Activated CD4-positive, alpha-beta T cell treated with anti-CD3 and anti-CD28 coated beads, Interleukin-2, amount 10 ng/mL, durations not matched to agents 24 days and 14 days (primary cell): ENCODE measurements at regions not wholly inside any gene's neighbourhood (a gene's known extent, or its start where the extent isn't known, plus 50 kb on each side); places are given as distances from the start of the nearest gene placed in this dataset.

Experiments
- DNase-seq: peaks from one replicate; pipeline ENCODE4 v3.0.0; 2022
- H3K27ac Mint-ChIP-seq: one replicate; pipeline ENCODE4 v1.8.0; 2022; ENCODE audit warnings: mild to moderate bottlenecking, mixed read lengths
- H3K27me3 Mint-ChIP-seq: one replicate; pipeline ENCODE4 v1.8.0; 2022; ENCODE audit warnings: mixed read lengths
- H3K36me3 Mint-ChIP-seq: one replicate; pipeline ENCODE4 v1.8.0; 2022; ENCODE audit warnings: low read depth, mild to moderate bottlenecking, mixed read lengths
- H3K4me1 Mint-ChIP-seq: one replicate; pipeline ENCODE4 v1.8.0; 2021; ENCODE audit warnings: mixed read lengths
- H3K4me3 Mint-ChIP-seq: one replicate; pipeline ENCODE4 v1.8.0; 2022; ENCODE audit warnings: mild to moderate bottlenecking, moderate library complexity, mixed read lengths
- H3K9me3 Mint-ChIP-seq: one replicate; pipeline ENCODE4 v1.8.0; 2021; ENCODE audit warnings: mixed read lengths
- intact Hi-C: fragments of 100-400 bp; cut with micrococcal nuclease; formaldehyde crosslinking; loops from one replicate; pipeline ENCODE4 v1.15.1; 2023

DNA sequence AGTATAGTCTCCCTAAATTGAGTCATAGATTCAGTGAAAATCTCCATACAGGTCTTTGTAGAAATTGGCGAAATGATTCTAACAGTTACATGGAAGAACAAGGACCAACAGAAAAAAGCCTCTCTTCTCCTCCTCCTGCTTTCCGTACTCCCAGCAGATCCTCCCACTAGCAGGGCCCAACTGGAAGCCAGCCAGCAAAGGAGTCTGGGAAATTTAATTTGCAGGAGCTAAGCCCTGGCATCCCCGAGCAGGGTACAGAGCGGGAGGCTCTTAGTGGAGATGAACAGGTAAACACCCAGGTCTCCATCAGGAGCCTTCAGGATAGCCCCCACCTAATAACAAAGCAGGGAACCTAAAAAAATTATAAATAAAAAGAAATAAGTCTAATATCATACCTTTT, 1473.8 kb downstream of the TBC1D22A start:
- no peaks in the 10 kb centered on the region for H3K36me3 Mint-ChIP-seq

DNA sequence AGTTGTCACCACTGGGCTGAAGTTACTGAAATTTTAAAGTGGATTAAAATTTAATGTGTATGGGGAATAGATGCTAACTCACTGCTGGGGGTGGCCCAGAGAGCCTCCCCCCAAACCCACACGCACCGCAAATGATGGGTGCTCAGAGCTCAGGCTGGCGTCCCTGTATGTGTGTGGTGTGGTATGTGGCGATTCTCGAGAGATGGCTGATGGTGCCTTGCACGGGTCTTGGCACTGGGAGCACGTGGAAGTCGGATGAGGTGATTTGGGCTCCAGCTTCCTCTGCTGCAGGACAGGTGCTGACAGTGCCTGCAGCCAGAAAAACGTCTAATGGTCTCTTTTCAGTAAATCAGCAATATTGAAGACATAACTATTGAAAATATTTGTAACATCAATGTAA, 1473.3 kb downstream of the TBC1D22A start:
- no peaks in the 10 kb centered on the region for H3K27me3 Mint-ChIP-seq
- no peaks in the 10 kb centered on the region for H3K36me3 Mint-ChIP-seq
- no peaks in the 10 kb centered on the region for H3K4me1 Mint-ChIP-seq
- DNase-seq = no peak
- no peak overlapping the region for H3K27ac Mint-ChIP-seq
- peaks cover 12% of the 10 kb centered on the region for H3K9me3 Mint-ChIP-seq
- intact Hi-C loops = no loop called here
- no peak overlapping the region for H3K4me3 Mint-ChIP-seq

More for the DNA sequence above, 1473.8 kb downstream of the TBC1D22A start:
- Mint-ChIP-seq H3K27ac (no peak overlapping the region), H3K9me3 (peaks cover 12% of the 10 kb centered on the region), H3K4me1 (no peaks in the 10 kb centered on the region), H3K27me3 (no peaks in the 10 kb centered on the region), H3K4me3 (no peak overlapping the region)
- intact Hi-C loops = no loop called here
- DNase-seq = no peak

DNA sequence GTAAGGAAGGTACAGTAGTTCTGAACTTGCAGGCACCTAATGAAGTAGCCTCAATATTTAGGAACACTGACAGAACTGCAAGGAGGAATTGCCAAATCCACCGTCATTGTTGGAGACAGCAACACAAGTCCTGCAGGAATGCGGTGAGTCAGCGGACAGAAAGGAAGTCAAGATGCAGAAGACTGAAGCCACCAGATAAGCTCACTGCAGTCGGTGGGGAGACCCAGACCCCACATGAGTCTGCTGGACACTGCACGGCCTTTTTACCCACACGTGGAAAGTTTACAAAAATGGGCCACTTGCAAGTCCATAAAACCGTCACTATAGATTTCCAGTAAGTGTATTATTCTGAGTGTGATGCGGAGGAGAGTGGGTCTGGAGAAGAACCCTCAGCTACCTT, 1471.6 kb downstream of the TBC1D22A start:
- no peak overlapping the region for H3K4me3 Mint-ChIP-seq
- no peak for DNase-seq
- intact Hi-C loops = no loop called here
- no peak overlapping the region for H3K27ac Mint-ChIP-seq
- no peaks in the 10 kb centered on the region for H3K27me3 Mint-ChIP-seq
- H3K36me3 Mint-ChIP-seq = no peaks in the 10 kb centered on the region
- H3K4me1 Mint-ChIP-seq = no peaks in the 10 kb centered on the region
- peaks cover 12% of the 10 kb centered on the region for H3K9me3 Mint-ChIP-seq

DNA sequence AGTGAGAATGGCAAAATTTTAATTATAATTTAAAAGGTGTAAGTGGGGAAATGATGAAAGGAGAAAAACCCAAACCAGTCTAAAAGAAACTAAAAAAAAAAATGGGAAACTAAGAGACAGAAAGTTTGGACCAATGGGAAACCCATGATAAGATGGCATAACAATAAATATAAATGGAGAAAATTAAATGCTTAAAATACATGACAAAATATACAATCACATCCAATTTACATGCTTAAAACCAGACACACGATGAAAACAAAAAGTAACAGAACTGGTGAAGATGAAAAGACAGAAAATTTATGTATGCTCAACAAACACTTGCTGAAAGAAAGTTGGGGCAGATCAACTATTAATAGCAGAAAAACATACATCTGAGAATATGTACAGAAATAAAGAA, 1471.1 kb downstream of the TBC1D22A start:
- H3K4me1 Mint-ChIP-seq = no peaks in the 10 kb centered on the region
- H3K4me3 Mint-ChIP-seq = no peak overlapping the region
- intact Hi-C loops = no loop called here
- no peaks in the 10 kb centered on the region for H3K27me3 Mint-ChIP-seq
- no peaks in the 10 kb centered on the region for H3K36me3 Mint-ChIP-seq
- no peak overlapping the region for H3K27ac Mint-ChIP-seq
- peaks cover 12% of the 10 kb centered on the region for H3K9me3 Mint-ChIP-seq
- no peak for DNase-seq

DNA sequence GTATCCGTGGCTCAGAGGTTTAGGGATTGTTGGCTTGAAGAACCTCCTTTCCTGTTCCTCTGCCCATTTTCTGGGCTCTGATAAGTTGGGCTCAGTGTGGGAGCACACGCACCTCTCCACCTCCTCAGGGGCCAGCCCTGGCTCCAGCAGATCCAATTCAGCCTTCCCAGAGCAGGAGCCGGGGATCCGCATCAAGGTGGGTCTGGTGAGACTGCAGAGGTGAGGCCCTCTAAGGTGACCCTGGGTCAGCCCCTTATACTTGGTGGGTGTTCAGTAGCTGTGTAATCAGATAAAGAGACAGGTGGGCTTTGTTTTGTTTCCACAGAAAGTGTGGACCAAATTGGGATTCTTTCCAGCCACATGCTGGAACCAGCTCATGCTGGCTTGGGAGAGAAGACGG, 1466.0 kb downstream of the TBC1D22A start:
- H3K4me1 Mint-ChIP-seq = no peaks in the 10 kb centered on the region
- H3K4me3 Mint-ChIP-seq = no peak overlapping the region
- DNase-seq = no peak
- peaks cover 7% of the 10 kb centered on the region for H3K9me3 Mint-ChIP-seq
- intact Hi-C loops = no loop called here
- no peaks in the 10 kb centered on the region for H3K27me3 Mint-ChIP-seq
- no peaks in the 10 kb centered on the region for H3K36me3 Mint-ChIP-seq
- H3K27ac Mint-ChIP-seq = no peak overlapping the region

DNA sequence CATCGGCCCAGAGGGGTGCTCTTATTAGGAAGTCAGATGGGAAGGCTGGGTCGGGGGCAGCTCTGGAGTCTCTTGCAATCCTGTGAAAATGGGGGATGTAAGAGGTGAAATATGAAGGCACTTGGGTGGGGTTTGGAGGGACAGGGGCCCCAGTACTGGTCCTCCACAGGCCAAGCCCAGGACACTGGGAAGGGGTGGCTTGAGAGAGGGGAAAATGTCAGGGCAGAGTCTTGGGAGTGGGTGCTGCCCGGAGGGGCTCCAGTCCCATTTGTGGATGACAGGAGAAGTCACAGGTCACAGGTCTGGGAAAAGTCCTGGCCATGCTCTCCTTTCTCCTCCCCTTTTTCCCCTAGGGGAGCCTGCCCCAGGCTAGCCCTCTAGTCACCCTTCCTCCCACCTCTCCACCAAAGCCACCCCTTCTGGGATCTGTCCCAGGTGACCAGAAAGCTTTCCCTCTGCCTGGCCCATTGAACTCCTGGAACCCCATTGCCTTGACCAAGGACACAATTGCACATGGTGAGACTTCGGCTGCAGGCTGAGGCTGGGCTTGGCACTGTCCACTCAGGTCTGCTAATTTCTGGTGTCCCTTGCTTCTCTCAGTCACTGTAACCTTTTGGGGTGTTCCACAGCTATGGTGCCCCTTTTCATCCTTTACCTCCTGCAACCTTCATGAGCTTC, 1465.0 kb downstream of the TBC1D22A start:
- Mint-ChIP-seq H3K36me3 (no peaks in the 10 kb centered on the region), H3K4me1 (no peaks in the 10 kb centered on the region), H3K27ac (no peak overlapping the region), H3K9me3 (peaks cover 4% of the 10 kb centered on the region), H3K27me3 (no peaks in the 10 kb centered on the region), H3K4me3 (no peak overlapping the region)
- no peak for DNase-seq
- intact Hi-C loops = no loop called here

DNA sequence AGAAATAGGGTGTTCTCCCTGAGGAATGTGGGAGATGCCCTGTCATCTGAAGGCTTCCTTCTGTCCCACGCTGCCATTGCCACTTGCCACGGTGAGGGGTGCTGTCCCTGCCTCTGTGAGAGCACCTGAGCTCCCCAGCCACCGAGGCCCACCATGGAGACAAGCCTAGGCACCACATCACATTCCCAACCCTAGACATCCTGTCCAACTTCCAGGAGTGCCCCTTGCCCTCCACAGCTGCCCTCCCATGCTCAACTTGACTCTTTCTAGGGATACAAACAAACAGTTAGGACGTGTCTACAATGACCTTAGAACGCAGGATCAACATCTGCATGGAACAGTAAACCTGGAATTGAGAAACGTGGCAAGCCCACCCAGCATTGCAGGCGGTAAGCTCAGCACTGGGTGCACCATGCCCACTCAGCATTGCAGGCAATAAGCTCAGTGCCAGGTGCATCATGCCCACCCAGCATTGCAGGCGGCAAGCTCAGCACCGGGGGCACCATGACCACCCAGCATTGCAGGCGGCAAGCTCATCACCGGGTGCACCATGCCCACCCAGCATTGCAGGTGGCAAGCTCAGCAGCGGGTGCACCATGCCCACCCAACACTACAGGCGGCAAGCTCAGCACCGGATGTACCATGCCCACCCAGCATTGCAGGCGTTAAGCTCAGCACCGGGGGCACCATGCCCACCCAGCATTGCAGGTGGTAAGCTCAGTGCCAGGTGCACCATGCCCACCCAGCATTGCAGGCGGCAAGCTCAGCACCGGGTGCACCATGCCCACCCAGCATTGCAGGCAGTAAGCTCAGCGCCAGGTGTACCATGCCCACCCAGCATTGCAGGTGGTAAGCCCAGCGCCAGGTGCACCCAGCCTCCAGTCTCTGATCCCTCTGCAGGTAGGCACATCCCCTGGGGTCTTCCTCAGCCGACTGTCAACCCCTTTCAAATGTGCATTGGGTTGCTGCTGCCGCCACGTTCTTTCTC, 1463.9 kb downstream of the TBC1D22A start:
- Mint-ChIP-seq H3K27ac (no peak overlapping the region), H3K4me1 (no peaks in the 10 kb centered on the region), H3K9me3 (no peaks in the 10 kb centered on the region), H3K4me3 (no peak overlapping the region), H3K36me3 (no peaks in the 10 kb centered on the region), H3K27me3 (no peaks in the 10 kb centered on the region)
- DNase-seq = no peak
- intact Hi-C loops = no loop called here

DNA sequence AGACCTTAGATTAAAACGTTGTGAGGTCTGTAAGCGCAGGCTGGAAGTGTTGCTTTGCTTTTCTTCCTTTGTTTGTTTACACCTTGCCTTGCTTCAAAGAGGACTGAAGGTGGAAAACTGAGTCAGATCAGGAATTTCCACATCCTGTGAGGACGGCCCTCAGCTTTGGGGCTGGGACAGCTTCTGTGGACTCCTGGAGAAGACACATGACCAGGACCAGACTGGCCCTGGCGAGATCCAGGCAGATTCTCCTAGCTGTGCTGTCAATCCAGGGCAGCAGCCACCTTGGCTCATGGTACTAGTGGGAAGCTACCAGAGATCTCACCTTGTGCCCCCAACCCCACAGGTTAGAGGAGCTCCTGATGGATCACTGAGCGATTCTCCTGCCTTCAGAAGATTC, 1461.9 kb downstream of the TBC1D22A start:
- no peaks in the 10 kb centered on the region for H3K36me3 Mint-ChIP-seq
- H3K27ac Mint-ChIP-seq = no peak overlapping the region
- no peaks in the 10 kb centered on the region for H3K27me3 Mint-ChIP-seq
- no peaks in the 10 kb centered on the region for H3K4me1 Mint-ChIP-seq
- no peaks in the 10 kb centered on the region for H3K9me3 Mint-ChIP-seq
- no peak for DNase-seq
- intact Hi-C loops = no loop called here
- H3K4me3 Mint-ChIP-seq = no peak overlapping the region

DNA sequence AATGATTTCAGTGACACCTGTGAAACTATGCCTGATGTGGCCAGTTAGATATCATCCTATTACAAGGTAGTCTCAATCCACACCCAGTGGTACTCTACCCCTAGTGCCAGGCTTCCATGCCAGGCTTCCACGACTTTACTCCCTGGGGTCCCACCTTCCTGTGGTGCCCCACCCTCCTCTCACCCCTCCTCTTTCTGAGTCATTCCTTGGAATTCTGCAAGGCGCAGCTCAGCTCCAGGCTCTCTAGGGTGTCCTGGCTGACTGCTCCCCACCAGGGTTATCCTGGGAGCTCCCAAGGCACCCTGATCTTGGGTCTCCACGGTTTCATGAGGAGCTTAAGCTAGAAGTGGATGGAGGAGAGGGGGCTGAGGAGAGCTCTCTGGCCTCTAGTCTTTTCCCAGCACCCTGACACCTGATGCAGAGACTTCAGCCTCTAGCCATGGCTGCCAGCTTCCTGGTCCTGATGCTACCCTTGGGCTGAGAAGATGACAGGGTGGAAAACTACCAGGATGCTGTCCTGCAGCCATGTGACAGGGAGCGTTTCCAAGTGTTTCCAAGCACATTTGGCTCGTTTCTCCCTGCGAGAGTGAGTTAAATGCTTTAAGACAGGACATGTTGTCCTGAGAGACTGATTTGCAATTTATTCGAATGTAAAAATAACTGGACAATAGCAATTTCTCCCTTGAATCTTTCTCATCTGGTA, 1461.2 kb downstream of the TBC1D22A start:
- no peak for DNase-seq
- Mint-ChIP-seq H3K4me1 (no peaks in the 10 kb centered on the region), H3K27me3 (no peaks in the 10 kb centered on the region), H3K36me3 (no peaks in the 10 kb centered on the region), H3K9me3 (no peaks in the 10 kb centered on the region), H3K27ac (no peak overlapping the region), H3K4me3 (no peak overlapping the region)
- intact Hi-C loops = no loop called here

DNA sequence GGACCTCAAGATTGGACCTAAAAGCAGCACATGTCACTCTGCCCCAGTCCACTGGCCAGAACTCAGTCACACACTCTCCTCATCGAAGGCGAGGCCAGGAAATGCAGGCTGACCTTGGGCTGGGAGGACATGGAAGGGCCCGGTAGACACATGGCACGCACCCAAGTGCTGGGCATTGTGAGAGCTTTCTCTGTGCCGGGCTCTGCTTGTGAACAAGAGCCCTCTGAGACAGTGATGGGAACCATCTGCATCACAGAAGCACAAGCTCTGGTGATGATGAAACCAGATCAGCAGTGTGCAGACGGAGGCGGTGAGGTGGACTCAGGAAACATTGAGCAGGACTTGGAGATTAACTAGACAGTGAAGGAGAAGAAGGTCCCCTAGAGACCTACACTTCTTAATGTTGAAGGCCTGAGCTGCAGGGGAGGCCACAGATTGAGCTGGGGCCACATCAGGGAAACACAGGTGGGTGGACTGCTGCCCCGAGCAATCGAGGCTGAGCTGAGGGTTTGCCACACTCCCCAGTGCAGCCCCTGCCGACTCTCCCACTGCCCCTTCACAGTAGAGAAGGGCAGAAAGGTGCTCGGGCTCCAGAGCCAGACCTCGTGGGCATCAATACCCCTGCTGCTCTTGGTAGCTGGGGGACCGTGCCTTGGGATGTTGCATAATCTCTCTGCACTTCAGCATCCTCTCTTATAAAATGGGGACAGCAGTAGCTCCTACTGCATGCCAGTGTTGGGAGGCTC, 1460.5 kb downstream of the TBC1D22A start:
- H3K4me1 Mint-ChIP-seq = no peaks in the 10 kb centered on the region
- intact Hi-C loops = no loop called here

DNA sequence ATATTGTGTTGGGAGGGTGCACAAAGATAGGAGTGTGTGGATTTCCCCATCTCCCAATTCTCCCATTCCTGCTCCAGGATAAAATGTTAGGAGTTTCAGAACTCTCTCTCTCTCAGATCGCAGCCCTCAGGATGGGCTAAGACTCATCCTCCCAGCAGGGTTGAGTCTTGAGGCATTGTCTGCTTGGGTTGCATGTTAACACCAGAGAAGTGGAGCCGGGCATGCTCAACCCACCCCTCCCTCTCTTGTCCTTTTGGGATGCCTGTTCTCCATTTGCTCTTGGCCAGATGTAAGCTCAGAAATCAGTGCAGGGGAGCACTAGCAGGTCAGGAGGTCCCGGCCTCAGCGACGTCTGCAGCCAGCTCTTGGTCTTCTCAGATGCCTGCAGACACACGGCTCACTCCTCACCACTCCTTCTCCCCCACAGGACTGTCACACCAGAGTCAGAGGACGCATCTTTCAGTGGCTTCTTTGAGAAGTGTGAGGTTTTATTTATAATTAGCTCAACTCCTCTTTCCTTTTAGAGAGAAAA, 1456.5 kb downstream of the TBC1D22A start:
- Mint-ChIP-seq H3K27ac (no peak overlapping the region), H3K27me3 (no peaks in the 10 kb centered on the region), H3K9me3 (no peaks in the 10 kb centered on the region), H3K4me1 (no peaks in the 10 kb centered on the region), H3K36me3 (no peaks in the 10 kb centered on the region), H3K4me3 (no peak overlapping the region)
- intact Hi-C loops = no loop called here
- DNase-seq = no peak

More for the DNA sequence above, 1460.5 kb downstream of the TBC1D22A start:
- Mint-ChIP-seq H3K36me3 (no peaks in the 10 kb centered on the region), H3K27ac (no peak overlapping the region), H3K9me3 (no peaks in the 10 kb centered on the region), H3K27me3 (no peaks in the 10 kb centered on the region), H3K4me3 (no peak overlapping the region)
- DNase-seq = no peak

DNA sequence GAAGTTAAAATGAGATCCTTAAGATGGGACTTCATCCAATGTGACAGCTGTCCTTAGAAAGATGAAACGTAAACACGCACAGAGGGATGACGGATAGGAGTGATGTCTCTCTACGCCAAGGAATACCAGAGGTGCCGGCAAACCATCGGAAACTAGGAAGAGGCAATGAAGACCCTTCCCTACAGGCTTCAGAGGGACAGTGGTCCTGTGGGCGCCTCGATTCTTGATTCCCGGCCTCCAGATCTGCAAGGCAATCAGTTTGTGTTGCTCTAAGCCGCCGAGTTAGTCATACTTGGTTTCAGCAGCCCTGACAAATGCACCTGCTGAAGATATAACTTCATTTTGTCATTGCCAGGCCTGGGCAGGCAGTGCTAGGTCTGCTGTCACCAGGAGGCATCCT, 1455.1 kb downstream of the TBC1D22A start:
- DNase-seq = no peak
- Mint-ChIP-seq H3K4me3 (no peak overlapping the region), H3K9me3 (no peaks in the 10 kb centered on the region), H3K27me3 (no peaks in the 10 kb centered on the region), H3K4me1 (no peaks in the 10 kb centered on the region), H3K36me3 (no peaks in the 10 kb centered on the region), H3K27ac (no peak overlapping the region)
- intact Hi-C loops = no loop called here

DNA sequence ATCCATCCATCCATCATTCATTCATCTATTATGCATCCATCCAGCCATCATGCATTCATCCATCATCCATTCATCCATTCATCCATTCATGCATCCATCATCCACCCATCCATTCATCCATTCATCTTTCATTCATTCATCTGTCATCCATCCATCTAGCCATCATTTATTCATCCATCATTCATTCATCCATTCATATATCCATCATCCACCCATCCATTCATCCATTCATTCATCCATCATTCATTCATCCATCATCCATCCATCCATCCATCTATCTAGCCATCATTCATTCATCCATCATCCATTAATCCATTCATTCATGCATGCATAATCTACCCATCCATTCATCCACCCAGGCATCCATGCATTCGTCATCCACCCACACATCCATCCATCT, 1450.3 kb downstream of the TBC1D22A start:
- no peaks in the 10 kb centered on the region for H3K27me3 Mint-ChIP-seq
- no peak for DNase-seq
- no peaks in the 10 kb centered on the region for H3K4me1 Mint-ChIP-seq
- H3K36me3 Mint-ChIP-seq = no peaks in the 10 kb centered on the region
- no peak overlapping the region for H3K27ac Mint-ChIP-seq
- intact Hi-C loops = no loop called here
- no peak overlapping the region for H3K4me3 Mint-ChIP-seq
- no peaks in the 10 kb centered on the region for H3K9me3 Mint-ChIP-seq
